ENCODE measurements at regions not wholly inside any gene's neighbourhood (a gene's known extent, or its start where the extent isn't known, plus 50 kb on each side); places are given as distances from the start of the nearest gene placed in this dataset.

GRCh38 chr17:72511242-72511641, 390.4 kb downstream of the SOX9 start:
- TF ChIP-seq GATA2 (IDR thresholded peaks at IDR 0.05; ENCODE audit: low read depth, low read length): no peak
- TF ChIP-seq GATA3 (IDR thresholded peaks at IDR 0.05; ENCODE audit: low read depth, low read length): no peak
